ENCODE measurements at regions not wholly inside any gene's neighbourhood (a gene's known extent, or its start where the extent isn't known, plus 50 kb on each side); places are given as distances from the start of the nearest gene placed in this dataset.

DNA sequence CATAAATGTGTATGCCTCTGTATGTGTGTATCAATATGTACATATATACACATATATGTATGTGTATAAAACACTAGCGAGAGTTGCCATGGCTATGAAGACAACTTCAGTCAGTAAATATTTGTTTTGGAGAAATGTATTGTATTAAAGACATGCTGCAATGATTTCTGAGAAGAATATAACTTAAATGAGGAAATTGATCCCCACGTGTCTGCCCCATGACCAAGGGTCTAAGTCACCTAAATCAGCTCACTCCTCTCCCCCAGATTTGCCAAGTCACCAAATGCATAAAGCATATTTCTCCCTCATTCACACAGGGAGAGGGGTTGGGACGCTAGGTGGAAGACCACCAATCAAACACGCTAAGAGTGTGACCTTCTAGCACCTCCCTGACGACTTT, 58.3 kb upstream of the LYST start:
- no peak for DNase-seq (ENCODE audit: low read depth)

GRCh38 chr1:235923466-235924021, 56.8 kb upstream of the LYST start:
- no peak for DNase-seq (ENCODE audit: low read depth)

- DNase-seq (ENCODE audit: low read depth), result no peak
Measured at GRCh38 chr1:235920596-235921375, 54.1 kb upstream of the LYST start.

GRCh38 chr1:235919833-235920441, 53.2 kb upstream of the LYST start:
- DNase-seq (ENCODE audit: low read depth), result no peak

DNA sequence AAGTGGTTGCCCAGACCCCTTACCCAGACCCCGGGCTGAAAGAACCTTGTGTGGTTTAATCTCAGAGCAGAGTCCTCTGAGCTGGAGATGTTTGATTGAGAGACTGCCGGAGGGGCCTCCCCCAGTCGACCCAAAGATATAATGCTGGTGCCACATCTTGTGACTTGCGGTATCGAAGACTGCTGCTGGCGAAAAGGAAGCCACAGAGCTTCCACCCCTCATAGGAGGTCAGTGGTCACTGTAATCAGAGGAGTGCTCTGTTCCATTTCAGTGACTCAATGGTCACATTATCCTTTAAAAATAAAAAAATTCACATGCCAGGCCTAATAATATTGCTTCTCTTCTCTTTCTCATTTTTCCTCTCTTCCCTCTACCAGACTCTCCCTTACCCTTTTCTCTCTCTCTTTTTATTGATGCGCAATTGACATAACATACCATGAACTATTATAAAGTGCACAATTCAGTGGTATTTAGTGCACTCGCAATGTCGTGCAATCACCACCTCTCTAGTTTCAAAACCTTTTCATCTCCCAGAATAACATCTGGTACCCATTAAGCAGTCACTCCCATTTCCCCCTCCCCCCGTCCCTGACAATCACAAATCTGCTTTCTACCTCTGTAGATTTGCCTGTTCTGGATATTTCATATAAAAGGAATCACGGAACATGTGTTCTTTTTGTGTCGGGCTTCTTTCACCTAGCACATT, 52.6 kb upstream of the LYST start:
- no peak for DNase-seq (ENCODE audit: low read depth)

- no peak for DNase-seq (ENCODE audit: low read depth)
Measured at GRCh38 chr1:235918465-235918864, 51.8 kb upstream of the LYST start.

GRCh38 chr1:235918032-235918431, 51.3 kb upstream of the LYST start:
- no peak for DNase-seq (ENCODE audit: low read depth)

- peak; percentile 65 for DNase-seq (ENCODE audit: low read depth)
Measured at GRCh38 chr1:235917267-235917811, 50.6 kb upstream of the LYST start.

All from stimulated activated CD4-positive, alpha-beta T cell treated with anti-CD3 and anti-CD28 coated beads, Interleukin-2, amount 100 ng/mL, for 4 hours (primary cell).